GM23338 (cell line): ENCODE measurements at regions not wholly inside any gene's neighbourhood (a gene's known extent, or its start where the extent isn't known, plus 50 kb on each side); places are given as distances from the start of the nearest gene placed in this dataset.

Source experiments
- ATAC-seq: fragments of 200-7000 bp; cut with Tn5 transposase; 3 replicates; pipeline ENCODE4 v1.9.1; 2020
- DNase-seq: peaks from one replicate; pipeline ENCODE4 v3.0.0-alpha.2; 2015; ENCODE audit warnings: low spot score
- H2AFZ ChIP-seq: fragments of 200-600 bp; sonication (generic); 2 replicates; pipeline ENCODE4 v1.8.0; 2016; ENCODE audit warnings: antibody characterized with exemption, mild to moderate bottlenecking, moderate library complexity
- H3F3A ChIP-seq: fragments of 200-600 bp; sonication (generic); replicated peaks from 2 replicates; pipeline ENCODE4 v1.8.0; 2017; ENCODE audit warnings: antibody characterized with exemption, mixed run types, low read depth
- H3K27ac ChIP-seq: fragments of 200-600 bp; sonication (generic); 2 replicates; pipeline ENCODE4 v1.6.1; 2016; ENCODE audit warnings: low read depth
- H3K27me3 ChIP-seq: fragments of 200-600 bp; sonication (generic); 2 replicates; pipeline ENCODE4 v1.8.0; 2016; ENCODE audit warnings: mild to moderate bottlenecking, mixed run types, moderate library complexity; ENCODE audit not compliant: insufficient read depth
- H3K36me3 ChIP-seq: fragments of 200-600 bp; sonication (generic); 2 replicates; pipeline ENCODE4 v1.8.0; 2016; ENCODE audit warnings: mild to moderate bottlenecking; ENCODE audit not compliant: insufficient read depth
- H3K4me1 ChIP-seq: fragments of 200-600 bp; sonication (generic); 2 replicates; pipeline ENCODE4 v1.8.0; 2016; ENCODE audit warnings: mild to moderate bottlenecking, moderate library complexity; ENCODE audit not compliant: insufficient read depth
- H3K4me2 ChIP-seq: fragments of 200-600 bp; sonication (generic); 2 replicates; pipeline ENCODE4 v1.7.1; 2017; ENCODE audit warnings: mixed run types
- H3K4me3 ChIP-seq: fragments of 200-600 bp; sonication (generic); 2 replicates; pipeline ENCODE4 v1.6.1; 2016; ENCODE audit warnings: mixed run types
- H3K79me2 ChIP-seq: fragments of 200-600 bp; sonication (generic); replicated peaks from 2 replicates; pipeline ENCODE4 v1.8.0; 2017; ENCODE audit warnings: mild to moderate bottlenecking; ENCODE audit not compliant: insufficient read depth
- H3K9me2 ChIP-seq: fragments of 200-600 bp; sonication (generic); 2 replicates; pipeline ENCODE4 v1.8.0; 2017; ENCODE audit not compliant: insufficient read depth
- H4K20me1 ChIP-seq: fragments of 200-600 bp; sonication (generic); replicated peaks from 2 replicates; pipeline ENCODE4 v1.8.0; 2017; ENCODE audit warnings: mild to moderate bottlenecking; ENCODE audit not compliant: insufficient read depth
- H3K27ac Mint-ChIP-seq: 2 replicates; pipeline ENCODE4 v1.8.0; 2020; ENCODE audit warnings: inconsistent platforms, mild to moderate bottlenecking, moderate library complexity, mixed read lengths
- H3K27me3 Mint-ChIP-seq: 3 replicates; pipeline ENCODE4 v1.8.0; 2022; ENCODE audit warnings: low read depth, mild to moderate bottlenecking, moderate library complexity, mixed read lengths, inconsistent platforms; ENCODE audit not compliant: insufficient read depth, poor library complexity
- H3K36me3 Mint-ChIP-seq: 3 replicates; pipeline ENCODE4 v1.8.0; 2021; ENCODE audit warnings: low read depth, mild to moderate bottlenecking, inconsistent platforms, moderate library complexity, mixed read lengths
- H3K4me1 Mint-ChIP-seq: 3 replicates; pipeline ENCODE4 v1.8.0; 2020; ENCODE audit warnings: mild to moderate bottlenecking, inconsistent platforms, mixed read lengths
- H3K4me3 Mint-ChIP-seq: 3 replicates; pipeline ENCODE4 v1.8.0; 2021; ENCODE audit warnings: moderate library complexity, mild to moderate bottlenecking, inconsistent platforms, mixed read lengths
- H3K9me3 Mint-ChIP-seq: 3 replicates; pipeline ENCODE4 v1.8.0; 2020; ENCODE audit warnings: moderate library complexity, mild to moderate bottlenecking, inconsistent platforms, mixed read lengths
- CREB1 ChIP-seq: fragments of 250-450 bp; sonication (Bioruptor Pico); IDR thresholded peaks from 2 replicates; pipeline ENCODE4 v1.5.0; 2020; ENCODE audit warnings: low read depth, mild to moderate bottlenecking, moderate library complexity
- EZH2 ChIP-seq: fragments of 200-600 bp; sonication (generic); IDR thresholded peaks from one replicate; pipeline ENCODE4 v1.8.0; 2017; ENCODE audit warnings: antibody characterized with exemption, mild to moderate bottlenecking, low read depth; ENCODE audit not compliant: unreplicated experiment
- EZH2phosphoT487 ChIP-seq: fragments of 200-600 bp; sonication (generic); IDR thresholded peaks from one replicate; pipeline ENCODE4 v1.8.1; 2018; ENCODE audit warnings: antibody characterized with exemption; ENCODE audit not compliant: unreplicated experiment
- JUNB ChIP-seq: IDR thresholded peaks from one replicate; pipeline ENCODE4 v1.6.1; 2016; ENCODE audit warnings: antibody characterized with exemption; ENCODE audit not compliant: unreplicated experiment
- NANOG ChIP-seq: IDR thresholded peaks from 2 replicates; pipeline ENCODE4 v1.6.1; 2016; ENCODE audit warnings: antibody characterized with exemption, borderline replicate concordance
- POLR2AphosphoS5 ChIP-seq: IDR thresholded peaks from 2 replicates; pipeline ENCODE4 v1.6.1; 2016; ENCODE audit warnings: antibody characterized with exemption, low read depth
- STAT1 ChIP-seq: IDR thresholded peaks from one replicate; pipeline ENCODE4 v1.6.1; 2016; ENCODE audit warnings: antibody characterized with exemption; ENCODE audit not compliant: unreplicated experiment
- ZNF114 ChIP-seq: fragments of 250-450 bp; sonication (Bioruptor Pico); IDR thresholded peaks from 2 replicates; pipeline ENCODE4 v1.5.0; 2020; ENCODE audit warnings: mild to moderate bottlenecking, moderate library complexity
- ZNF331 ChIP-seq: fragments of 250-450 bp; sonication (Bioruptor Pico); IDR thresholded peaks from 2 replicates; pipeline ENCODE4 v1.5.0; 2020; ENCODE audit warnings: low read depth, mild to moderate bottlenecking, moderate library complexity
- TF ChIP-seq, protein P1 (sequence below), 2 experiments: fragments of 200-600 bp in 1 of 2; sonication (generic) in 1 of 2; conservative IDR thresholded peaks; 2 replicates each; pipeline versions ENCODE4 v1.5.1 to v1.6.1; 2016 to 2017; ENCODE audit warnings: antibody characterized with exemption in 2 of 2, low read depth in 2 of 2, mild to moderate bottlenecking in 2 of 2, moderate library complexity in 1 of 2
- TF ChIP-seq, protein P2 (sequence below): IDR thresholded peaks from one replicate; pipeline ENCODE4 v1.6.1; 2018; ENCODE audit warnings: antibody characterized with exemption; ENCODE audit not compliant: unreplicated experiment
- TF ChIP-seq, protein P3 (sequence below): IDR thresholded peaks from 2 replicates; pipeline ENCODE4 v1.6.1; 2016; ENCODE audit warnings: antibody characterized with exemption
- TF ChIP-seq, protein P4 (sequence below): fragments of 250-450 bp; sonication (Bioruptor Pico); IDR thresholded peaks from 2 replicates; pipeline ENCODE4 v1.5.0; 2020; ENCODE audit warnings: mild to moderate bottlenecking, moderate library complexity

DNA sequence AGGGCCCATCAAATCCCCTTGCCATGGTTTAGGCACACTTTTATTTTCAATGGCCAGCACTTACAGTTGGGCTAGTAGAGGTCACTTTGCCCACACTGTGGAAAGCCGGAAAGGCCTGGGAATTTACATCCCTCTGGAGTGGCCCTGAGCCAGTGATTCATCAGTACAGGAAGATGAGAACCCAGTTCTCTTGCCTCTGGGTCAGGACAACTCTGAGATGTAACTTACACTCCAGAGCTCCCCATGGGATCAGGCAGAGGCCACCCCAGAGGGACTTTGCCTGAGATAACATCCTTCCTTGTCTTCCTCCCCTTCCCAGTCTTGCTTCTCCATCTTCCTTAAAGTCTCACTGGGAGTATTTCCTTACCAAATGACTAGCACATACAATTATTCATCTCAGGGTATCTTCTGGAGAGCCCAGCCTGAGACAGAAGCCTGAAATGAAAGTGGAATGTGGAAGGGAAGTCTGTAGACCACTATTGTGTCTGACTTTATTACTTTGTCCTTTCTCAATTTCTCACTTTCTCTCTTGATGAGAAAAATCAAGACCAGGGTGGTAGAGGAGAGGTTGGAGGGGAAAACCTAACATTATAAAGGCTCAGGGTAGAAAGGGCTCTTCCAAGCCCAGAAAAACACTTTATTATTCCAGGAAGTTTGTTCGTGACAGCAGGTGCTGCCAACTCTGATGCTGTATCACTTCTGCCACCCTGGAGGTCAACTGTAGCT is 220.8 kb downstream of the ZNF621 start:
- DNase-seq (no peak), ATAC-seq (no peak)
- no peak overlapping the region for H3K4me2 ChIP-seq
- no peak overlapping the region for H3K4me3 ChIP-seq
- Mint-ChIP-seq H3K27me3 (peaks cover 2% of the 10 kb centered on the region), H3K4me1 (peaks cover 24% of the 10 kb centered on the region), H3K36me3 (no peaks in the 10 kb centered on the region), H3K9me3 (no peaks in the 10 kb centered on the region), H3K27ac (no peak overlapping the region), H3K4me3 (no peak overlapping the region)
- TF ChIP-seq, protein P1, sequence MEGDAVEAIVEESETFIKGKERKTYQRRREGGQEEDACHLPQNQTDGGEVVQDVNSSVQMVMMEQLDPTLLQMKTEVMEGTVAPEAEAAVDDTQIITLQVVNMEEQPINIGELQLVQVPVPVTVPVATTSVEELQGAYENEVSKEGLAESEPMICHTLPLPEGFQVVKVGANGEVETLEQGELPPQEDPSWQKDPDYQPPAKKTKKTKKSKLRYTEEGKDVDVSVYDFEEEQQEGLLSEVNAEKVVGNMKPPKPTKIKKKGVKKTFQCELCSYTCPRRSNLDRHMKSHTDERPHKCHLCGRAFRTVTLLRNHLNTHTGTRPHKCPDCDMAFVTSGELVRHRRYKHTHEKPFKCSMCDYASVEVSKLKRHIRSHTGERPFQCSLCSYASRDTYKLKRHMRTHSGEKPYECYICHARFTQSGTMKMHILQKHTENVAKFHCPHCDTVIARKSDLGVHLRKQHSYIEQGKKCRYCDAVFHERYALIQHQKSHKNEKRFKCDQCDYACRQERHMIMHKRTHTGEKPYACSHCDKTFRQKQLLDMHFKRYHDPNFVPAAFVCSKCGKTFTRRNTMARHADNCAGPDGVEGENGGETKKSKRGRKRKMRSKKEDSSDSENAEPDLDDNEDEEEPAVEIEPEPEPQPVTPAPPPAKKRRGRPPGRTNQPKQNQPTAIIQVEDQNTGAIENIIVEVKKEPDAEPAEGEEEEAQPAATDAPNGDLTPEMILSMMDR (conservative IDR thresholded peaks at IDR 0.05; ENCODE audit: low read depth in 2 of 2), result no peak
- TF ChIP-seq, protein P2, sequence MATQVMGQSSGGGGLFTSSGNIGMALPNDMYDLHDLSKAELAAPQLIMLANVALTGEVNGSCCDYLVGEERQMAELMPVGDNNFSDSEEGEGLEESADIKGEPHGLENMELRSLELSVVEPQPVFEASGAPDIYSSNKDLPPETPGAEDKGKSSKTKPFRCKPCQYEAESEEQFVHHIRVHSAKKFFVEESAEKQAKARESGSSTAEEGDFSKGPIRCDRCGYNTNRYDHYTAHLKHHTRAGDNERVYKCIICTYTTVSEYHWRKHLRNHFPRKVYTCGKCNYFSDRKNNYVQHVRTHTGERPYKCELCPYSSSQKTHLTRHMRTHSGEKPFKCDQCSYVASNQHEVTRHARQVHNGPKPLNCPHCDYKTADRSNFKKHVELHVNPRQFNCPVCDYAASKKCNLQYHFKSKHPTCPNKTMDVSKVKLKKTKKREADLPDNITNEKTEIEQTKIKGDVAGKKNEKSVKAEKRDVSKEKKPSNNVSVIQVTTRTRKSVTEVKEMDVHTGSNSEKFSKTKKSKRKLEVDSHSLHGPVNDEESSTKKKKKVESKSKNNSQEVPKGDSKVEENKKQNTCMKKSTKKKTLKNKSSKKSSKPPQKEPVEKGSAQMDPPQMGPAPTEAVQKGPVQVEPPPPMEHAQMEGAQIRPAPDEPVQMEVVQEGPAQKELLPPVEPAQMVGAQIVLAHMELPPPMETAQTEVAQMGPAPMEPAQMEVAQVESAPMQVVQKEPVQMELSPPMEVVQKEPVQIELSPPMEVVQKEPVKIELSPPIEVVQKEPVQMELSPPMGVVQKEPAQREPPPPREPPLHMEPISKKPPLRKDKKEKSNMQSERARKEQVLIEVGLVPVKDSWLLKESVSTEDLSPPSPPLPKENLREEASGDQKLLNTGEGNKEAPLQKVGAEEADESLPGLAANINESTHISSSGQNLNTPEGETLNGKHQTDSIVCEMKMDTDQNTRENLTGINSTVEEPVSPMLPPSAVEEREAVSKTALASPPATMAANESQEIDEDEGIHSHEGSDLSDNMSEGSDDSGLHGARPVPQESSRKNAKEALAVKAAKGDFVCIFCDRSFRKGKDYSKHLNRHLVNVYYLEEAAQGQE, result no peak
- TF ChIP-seq ZNF114 (CRISPR knock-in tag) (no peak), ZNF331 (no peak), JUNB (no peak), STAT1 (no peak), POLR2AphosphoS5 (no peak), EZH2 (no peak), EZH2phosphoT487 (no peak), CREB1 (CRISPR knock-in tag) (no peak), NANOG (no peak)
- TF ChIP-seq, protein P3, sequence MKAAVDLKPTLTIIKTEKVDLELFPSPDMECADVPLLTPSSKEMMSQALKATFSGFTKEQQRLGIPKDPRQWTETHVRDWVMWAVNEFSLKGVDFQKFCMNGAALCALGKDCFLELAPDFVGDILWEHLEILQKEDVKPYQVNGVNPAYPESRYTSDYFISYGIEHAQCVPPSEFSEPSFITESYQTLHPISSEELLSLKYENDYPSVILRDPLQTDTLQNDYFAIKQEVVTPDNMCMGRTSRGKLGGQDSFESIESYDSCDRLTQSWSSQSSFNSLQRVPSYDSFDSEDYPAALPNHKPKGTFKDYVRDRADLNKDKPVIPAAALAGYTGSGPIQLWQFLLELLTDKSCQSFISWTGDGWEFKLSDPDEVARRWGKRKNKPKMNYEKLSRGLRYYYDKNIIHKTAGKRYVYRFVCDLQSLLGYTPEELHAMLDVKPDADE, result no peak
- TF ChIP-seq, protein P4, sequence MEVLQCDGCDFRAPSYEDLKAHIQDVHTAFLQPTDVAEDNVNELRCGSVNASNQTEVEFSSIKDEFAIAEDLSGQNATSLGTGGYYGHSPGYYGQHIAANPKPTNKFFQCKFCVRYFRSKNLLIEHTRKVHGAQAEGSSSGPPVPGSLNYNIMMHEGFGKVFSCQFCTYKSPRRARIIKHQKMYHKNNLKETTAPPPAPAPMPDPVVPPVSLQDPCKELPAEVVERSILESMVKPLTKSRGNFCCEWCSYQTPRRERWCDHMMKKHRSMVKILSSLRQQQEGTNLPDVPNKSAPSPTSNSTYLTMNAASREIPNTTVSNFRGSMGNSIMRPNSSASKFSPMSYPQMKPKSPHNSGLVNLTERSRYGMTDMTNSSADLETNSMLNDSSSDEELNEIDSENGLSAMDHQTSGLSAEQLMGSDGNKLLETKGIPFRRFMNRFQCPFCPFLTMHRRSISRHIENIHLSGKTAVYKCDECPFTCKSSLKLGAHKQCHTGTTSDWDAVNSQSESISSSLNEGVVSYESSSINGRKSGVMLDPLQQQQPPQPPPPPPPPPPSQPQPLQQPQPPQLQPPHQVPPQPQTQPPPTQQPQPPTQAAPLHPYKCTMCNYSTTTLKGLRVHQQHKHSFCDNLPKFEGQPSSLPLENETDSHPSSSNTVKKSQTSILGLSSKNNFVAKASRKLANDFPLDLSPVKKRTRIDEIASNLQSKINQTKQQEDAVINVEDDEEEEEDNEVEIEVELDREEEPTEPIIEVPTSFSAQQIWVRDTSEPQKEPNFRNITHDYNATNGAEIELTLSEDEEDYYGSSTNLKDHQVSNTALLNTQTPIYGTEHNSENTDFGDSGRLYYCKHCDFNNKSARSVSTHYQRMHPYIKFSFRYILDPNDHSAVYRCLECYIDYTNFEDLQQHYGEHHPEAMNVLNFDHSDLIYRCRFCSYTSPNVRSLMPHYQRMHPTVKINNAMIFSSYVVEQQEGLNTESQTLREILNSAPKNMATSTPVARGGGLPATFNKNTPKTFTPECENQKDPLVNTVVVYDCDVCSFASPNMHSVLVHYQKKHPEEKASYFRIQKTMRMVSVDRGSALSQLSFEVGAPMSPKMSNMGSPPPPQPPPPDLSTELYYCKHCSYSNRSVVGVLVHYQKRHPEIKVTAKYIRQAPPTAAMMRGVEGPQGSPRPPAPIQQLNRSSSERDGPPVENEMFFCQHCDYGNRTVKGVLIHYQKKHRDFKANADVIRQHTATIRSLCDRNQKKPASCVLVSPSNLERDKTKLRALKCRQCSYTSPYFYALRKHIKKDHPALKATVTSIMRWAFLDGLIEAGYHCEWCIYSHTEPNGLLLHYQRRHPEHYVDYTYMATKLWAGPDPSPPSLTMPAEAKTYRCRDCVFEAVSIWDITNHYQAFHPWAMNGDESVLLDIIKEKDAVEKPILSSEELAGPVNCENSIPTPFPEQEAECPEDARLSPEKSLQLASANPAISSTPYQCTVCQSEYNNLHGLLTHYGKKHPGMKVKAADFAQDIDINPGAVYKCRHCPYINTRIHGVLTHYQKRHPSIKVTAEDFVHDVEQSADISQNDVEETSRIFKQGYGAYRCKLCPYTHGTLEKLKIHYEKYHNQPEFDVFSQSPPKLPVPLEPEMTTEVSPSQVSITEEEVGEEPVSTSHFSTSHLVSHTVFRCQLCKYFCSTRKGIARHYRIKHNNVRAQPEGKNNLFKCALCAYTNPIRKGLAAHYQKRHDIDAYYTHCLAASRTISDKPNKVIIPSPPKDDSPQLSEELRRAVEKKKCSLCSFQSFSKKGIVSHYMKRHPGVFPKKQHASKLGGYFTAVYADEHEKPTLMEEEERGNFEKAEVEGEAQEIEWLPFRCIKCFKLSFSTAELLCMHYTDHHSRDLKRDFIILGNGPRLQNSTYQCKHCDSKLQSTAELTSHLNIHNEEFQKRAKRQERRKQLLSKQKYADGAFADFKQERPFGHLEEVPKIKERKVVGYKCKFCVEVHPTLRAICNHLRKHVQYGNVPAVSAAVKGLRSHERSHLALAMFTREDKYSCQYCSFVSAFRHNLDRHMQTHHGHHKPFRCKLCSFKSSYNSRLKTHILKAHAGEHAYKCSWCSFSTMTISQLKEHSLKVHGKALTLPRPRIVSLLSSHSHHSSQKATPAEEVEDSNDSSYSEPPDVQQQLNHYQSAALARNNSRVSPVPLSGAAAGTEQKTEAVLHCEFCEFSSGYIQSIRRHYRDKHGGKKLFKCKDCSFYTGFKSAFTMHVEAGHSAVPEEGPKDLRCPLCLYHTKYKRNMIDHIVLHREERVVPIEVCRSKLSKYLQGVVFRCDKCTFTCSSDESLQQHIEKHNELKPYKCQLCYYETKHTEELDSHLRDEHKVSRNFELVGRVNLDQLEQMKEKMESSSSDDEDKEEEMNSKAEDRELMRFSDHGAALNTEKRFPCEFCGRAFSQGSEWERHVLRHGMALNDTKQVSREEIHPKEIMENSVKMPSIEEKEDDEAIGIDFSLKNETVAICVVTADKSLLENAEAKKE, result no peak
- H3F3A ChIP-seq, result no peaks in the 10 kb centered on the region
- H3K9me2 ChIP-seq, result peaks cover 7% of the 10 kb centered on the region; the same call in 1 of the 2 replicates
- no peak overlapping the region for H2AFZ ChIP-seq
- no peaks in the 10 kb centered on the region for H3K36me3 ChIP-seq
- H3K27ac ChIP-seq, result no peak overlapping the region
- no peaks in the 10 kb centered on the region for H3K27me3 ChIP-seq
- H4K20me1 ChIP-seq, result no peaks in the 10 kb centered on the region
- peaks cover 8% of the 10 kb centered on the region for H3K4me1 ChIP-seq
- H3K79me2 ChIP-seq, result no peaks in the 10 kb centered on the region
